Esophagus squamous epithelium (tissue), 4 donors: ENCODE measurements at regions not wholly inside any gene's neighbourhood (a gene's known extent, or its start where the extent isn't known, plus 50 kb on each side); places are given as distances from the start of the nearest gene placed in this dataset.

Source experiments
- POLR2A ChIP-seq, 4 donors: fragments of 450-650 bp; IDR thresholded peaks; one replicate each; pipeline ENCODE4 v1.6.1; 2017; ENCODE audit warnings: antibody characterized with exemption in 4 of 4, mild to moderate bottlenecking in 4 of 4, moderate library complexity in 3 of 4
- TF ChIP-seq, protein P1 (sequence below), 6 experiments: fragments of 450-650 bp in 4 of 6; fragments of 200-600 bp in 2 of 6; sonication (generic) in 2 of 6; IDR thresholded peaks; one replicate each; pipeline ENCODE4 v1.5.1; 2016 to 2019; ENCODE audit warnings: antibody characterized with exemption in 6 of 6, mild to moderate bottlenecking in 4 of 6, moderate library complexity in 4 of 6

DNA sequence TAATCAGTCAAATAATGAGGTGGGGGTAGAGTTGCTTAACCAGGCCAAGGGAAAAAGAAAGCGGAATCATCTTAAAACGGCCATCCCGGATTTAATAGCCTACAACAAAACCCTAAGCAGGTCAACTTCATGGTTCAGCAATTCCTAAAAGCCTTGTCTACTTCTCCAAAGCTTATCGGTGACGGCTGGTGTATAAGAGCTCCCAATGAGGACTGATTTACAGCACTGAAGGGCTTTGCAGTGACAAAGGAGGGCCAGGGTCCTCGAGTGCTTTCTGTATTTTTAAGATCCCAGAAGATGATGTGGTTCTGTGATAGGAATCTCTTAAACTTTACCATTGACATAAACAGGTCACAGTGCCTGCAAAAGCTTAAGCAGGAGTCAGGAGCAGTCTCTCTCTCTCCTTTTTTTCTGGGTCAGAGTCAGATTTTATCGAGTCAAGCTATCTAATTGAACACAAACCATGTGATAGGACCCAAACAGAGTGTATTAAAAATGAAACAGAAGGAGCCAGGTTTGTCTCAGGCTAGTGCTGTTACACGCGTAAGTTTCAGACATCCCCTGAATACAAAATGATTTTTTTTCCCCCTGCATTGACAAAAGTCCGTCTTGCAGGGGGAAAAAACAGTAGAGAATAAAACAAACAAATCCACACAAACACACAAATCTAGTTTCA, 663.6 kb upstream of the ZNF608 start:
- TF ChIP-seq, protein P1, sequence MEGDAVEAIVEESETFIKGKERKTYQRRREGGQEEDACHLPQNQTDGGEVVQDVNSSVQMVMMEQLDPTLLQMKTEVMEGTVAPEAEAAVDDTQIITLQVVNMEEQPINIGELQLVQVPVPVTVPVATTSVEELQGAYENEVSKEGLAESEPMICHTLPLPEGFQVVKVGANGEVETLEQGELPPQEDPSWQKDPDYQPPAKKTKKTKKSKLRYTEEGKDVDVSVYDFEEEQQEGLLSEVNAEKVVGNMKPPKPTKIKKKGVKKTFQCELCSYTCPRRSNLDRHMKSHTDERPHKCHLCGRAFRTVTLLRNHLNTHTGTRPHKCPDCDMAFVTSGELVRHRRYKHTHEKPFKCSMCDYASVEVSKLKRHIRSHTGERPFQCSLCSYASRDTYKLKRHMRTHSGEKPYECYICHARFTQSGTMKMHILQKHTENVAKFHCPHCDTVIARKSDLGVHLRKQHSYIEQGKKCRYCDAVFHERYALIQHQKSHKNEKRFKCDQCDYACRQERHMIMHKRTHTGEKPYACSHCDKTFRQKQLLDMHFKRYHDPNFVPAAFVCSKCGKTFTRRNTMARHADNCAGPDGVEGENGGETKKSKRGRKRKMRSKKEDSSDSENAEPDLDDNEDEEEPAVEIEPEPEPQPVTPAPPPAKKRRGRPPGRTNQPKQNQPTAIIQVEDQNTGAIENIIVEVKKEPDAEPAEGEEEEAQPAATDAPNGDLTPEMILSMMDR (IDR thresholded peaks at IDR 0.05) = no peak
- TF ChIP-seq POLR2A (IDR thresholded peaks at IDR 0.05) = no peak
